A549 (cell line): ENCODE measurements at regions not wholly inside any gene's neighbourhood (a gene's known extent, or its start where the extent isn't known, plus 50 kb on each side); places are given as distances from the start of the nearest gene placed in this dataset.
"Not testable (repeated sequence)": the region's sequence is repeated elsewhere in the genome, so short reads cannot be mapped to it uniquely, and the experiment has no call there.

Experiments used
- ATAC-seq, 2 experiments: fragments of 200-7000 bp in 1 of 2; fragments of >200 bp in 1 of 2; cut with Nextera tagmentation in 1 of 2; cut with Tn5 transposase in 1 of 2; 3 replicates each; pipeline versions ENCODE4 v1.8.0 to v1.9.1; 2018 to 2020; ENCODE audit warnings: mild to moderate bottlenecking in 1 of 2, moderate library complexity in 1 of 2
- CTCF ChIA-PET: fragments of 300-600 bp; sonication (Branson Sonifier 250); formaldehyde crosslinking; extraction: SDS; loops from one replicate; lab custom pipeline; 2021; ENCODE audit warnings: antibody characterized with exemption, inconsistent platforms; lab: Yijun Ruan, JAX
- POLR2A ChIA-PET: fragments of 350-600 bp; formaldehyde crosslinking; extraction: SDS; loops from one replicate; lab custom pipeline; 2021; ENCODE audit warnings: antibody characterized with exemption, inconsistent platforms; lab: Yijun Ruan, JAX
- DNase-seq, 2 experiments: peaks; one replicate each; pipeline versions ENCODE4 v3.0.0 to v3.0.0-alpha.2; 2011 to 2016; ENCODE audit warnings: low read depth in 1 of 2, low spot score in 1 of 2
- FAIRE-seq: peaks from 2 replicates; lab custom pipeline; 2011; peaks lifted over from hg19 to GRCh38; lab: Jason Lieb, UNC
- H3K27ac ChIP-seq, 2 experiments: fragments of >200 bp; sonication (Bioruptor Twin); formaldehyde crosslinking; 3 replicates each; pipeline ENCODE4 v1.5.1; 2016 to 2017
- H3K4me1 ChIP-seq: fragments of >200 bp; sonication (Bioruptor Twin); formaldehyde crosslinking; 3 replicates; pipeline ENCODE4 v1.6.1; 2016
- H3K4me2 ChIP-seq: fragments of >200 bp; sonication (Bioruptor Twin); formaldehyde crosslinking; 3 replicates; pipeline ENCODE4 v1.6.1; 2016
- H3K4me3 ChIP-seq: fragments of >200 bp; sonication (Bioruptor Twin); formaldehyde crosslinking; 3 replicates; pipeline ENCODE4 v1.5.1; 2016
- H3K9me3 ChIP-seq: fragments of >200 bp; sonication (Bioruptor Twin); formaldehyde crosslinking; 3 replicates; pipeline ENCODE4 v1.6.1; 2016
- ATOH8 ChIP-seq: fragments of 250-450 bp; sonication (Bioruptor Pico); IDR thresholded peaks from 2 replicates; pipeline ENCODE4 v1.5.0; 2020; ENCODE audit warnings: low read depth, mild to moderate bottlenecking, moderate library complexity
- CBX8 ChIP-seq: fragments of 200-600 bp; sonication (generic); IDR thresholded peaks from 2 replicates; pipeline ENCODE4 v1.6.1; 2016
- EP300 ChIP-seq, 2 experiments: fragments of >200 bp; sonication (Bioruptor Twin); formaldehyde crosslinking; IDR thresholded peaks; 2 replicates in 1 of 2; 3 replicates in 1 of 2; pipeline ENCODE4 v1.6.1; 2016 to 2017
- FOSB ChIP-seq: fragments of 250-450 bp; sonication (Bioruptor Pico); IDR thresholded peaks from 2 replicates; pipeline ENCODE4 v1.5.0; 2020; ENCODE audit warnings: mild to moderate bottlenecking, moderate library complexity
- FOXS1 ChIP-seq: fragments of 250-450 bp; sonication (Bioruptor Pico); IDR thresholded peaks from 2 replicates; pipeline ENCODE4 v1.5.0; 2020; ENCODE audit warnings: mild to moderate bottlenecking, moderate library complexity
- HEYL ChIP-seq: fragments of 250-450 bp; sonication (Bioruptor Pico); IDR thresholded peaks from 2 replicates; pipeline ENCODE4 v1.8.0; 2021; ENCODE audit warnings: mild to moderate bottlenecking, moderate library complexity
- JUN ChIP-seq, 2 experiments: fragments of >200 bp; sonication (Bioruptor Twin); formaldehyde crosslinking; IDR thresholded peaks; 2 replicates in 1 of 2; 3 replicates in 1 of 2; pipeline ENCODE4 v1.6.1; 2016 to 2017
- KDM5A ChIP-seq: fragments of 200-600 bp; sonication (generic); IDR thresholded peaks from 2 replicates; pipeline ENCODE4 v1.6.1; 2016; ENCODE audit warnings: antibody characterized with exemption, mild to moderate bottlenecking
- NR3C1 ChIP-seq: fragments of >200 bp; sonication (Bioruptor Twin); formaldehyde crosslinking; IDR thresholded peaks from 3 replicates; pipeline ENCODE4 v1.6.1; 2017
- POLR2A ChIP-seq: IDR thresholded peaks from 2 replicates; pipeline ENCODE4 v1.6.1; 2012; ENCODE audit warnings: mild to moderate bottlenecking, low read length
- RAD21 ChIP-seq, 2 experiments: fragments of >200 bp in 1 of 2; sonication (Bioruptor Twin) in 1 of 2; formaldehyde crosslinking in 1 of 2; IDR thresholded peaks in 1 of 2; conservative IDR thresholded peaks in 1 of 2; 2 replicates in 1 of 2; 3 replicates in 1 of 2; pipeline ENCODE4 v1.6.1; 2012 to 2018; ENCODE audit warnings: inconsistent platforms in 1 of 2
- RCOR1 ChIP-seq: fragments of 150-350 bp; IDR thresholded peaks from 2 replicates; pipeline ENCODE4 v1.6.1; 2014; ENCODE audit warnings: antibody characterized with exemption, low read length, low read depth
- REST ChIP-seq: fragments of 200-600 bp; sonication (generic); IDR thresholded peaks from 2 replicates; pipeline ENCODE4 v1.6.1; 2016; ENCODE audit warnings: antibody characterized with exemption, mild to moderate bottlenecking, moderate library complexity
- RFX5 ChIP-seq: fragments of 450-650 bp; IDR thresholded peaks from 2 replicates; pipeline ENCODE4 v1.7.1; 2014; ENCODE audit warnings: antibody characterized with exemption, mild to moderate bottlenecking, moderate library complexity
- RNF2 ChIP-seq: fragments of 200-600 bp; sonication (generic); IDR thresholded peaks from 2 replicates; pipeline ENCODE4 v1.6.1; 2016; ENCODE audit warnings: low read depth, mild to moderate bottlenecking, antibody characterized with exemption, moderate library complexity, borderline replicate concordance
- SMC3 ChIP-seq: fragments of >200 bp; sonication (Bioruptor Twin); formaldehyde crosslinking; IDR thresholded peaks from 3 replicates; pipeline ENCODE4 v1.6.1; 2018; ENCODE audit warnings: inconsistent platforms
- TFCP2L1 ChIP-seq: fragments of 250-450 bp; sonication (Bioruptor Pico); IDR thresholded peaks from 2 replicates; pipeline ENCODE4 v1.5.0; 2021; ENCODE audit warnings: mild to moderate bottlenecking
- USF2 ChIP-seq: fragments of 450-650 bp; IDR thresholded peaks from 2 replicates; pipeline ENCODE4 v1.6.1; 2014; ENCODE audit warnings: antibody characterized with exemption
- ZC3H11A ChIP-seq: fragments of 450-650 bp; IDR thresholded peaks from 2 replicates; pipeline ENCODE4 v1.6.1; 2014; ENCODE audit warnings: antibody characterized with exemption, mild to moderate bottlenecking
- WGBS: methylation state at CpG from one replicate; pipeline ENCODE4 v1.1.6; 2017; ENCODE audit errors: missing lambda C conversion rate; 5-methylcytosine and 5-hydroxymethylcytosine counted together
- TF ChIP-seq, protein P1 (sequence below): fragments of >200 bp; sonication (Bioruptor Twin); formaldehyde crosslinking; IDR thresholded peaks from 3 replicates; pipeline ENCODE4 v1.6.1; 2016
- TF ChIP-seq, protein P2 (sequence below): IDR thresholded peaks from 2 replicates; pipeline ENCODE4 v1.6.1; 2012
- TF ChIP-seq, protein P3 (sequence below): fragments of 250-450 bp; sonication (Bioruptor Pico); IDR thresholded peaks from 2 replicates; pipeline ENCODE4 v1.5.0; 2021; ENCODE audit warnings: mild to moderate bottlenecking, moderate library complexity, borderline replicate concordance

DNA sequence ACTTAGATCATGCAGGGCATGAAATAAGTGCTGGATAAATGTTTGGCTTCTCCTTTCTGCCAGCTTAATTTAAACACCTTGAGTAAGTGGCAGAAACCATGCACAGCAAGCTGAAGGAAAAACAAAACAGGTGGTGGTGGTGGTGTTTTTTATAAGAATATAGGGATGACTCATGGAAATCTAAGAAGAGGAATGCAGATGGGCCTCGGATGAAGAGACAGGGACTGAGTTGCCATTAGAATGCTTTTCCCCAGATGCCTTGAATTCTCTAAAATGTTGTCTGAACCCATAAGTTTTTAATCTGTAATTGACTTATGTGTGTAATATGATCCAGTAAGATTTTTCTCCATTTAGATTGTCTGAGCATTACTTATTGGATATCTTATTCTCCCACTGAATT is 93.1 kb upstream of the ZDHHC17 start:
- Histone ChIP-seq H3K4me3 (no peak overlapping the region), H3K27ac (no peak overlapping the region), H3K4me2 (no peak overlapping the region), H3K4me1 (peaks cover 6% of the 10 kb centered on the region; the same call in 1 of the 3 replicates), H3K9me3 (no peaks in the 10 kb centered on the region)
- ChIA-PET POLR2A (no interaction called here), CTCF (interaction anchor here (1.6 kb wide), 1 partner anchor 11 kb away, joined by 5 read pairs; no protein-coding TSS in a partner anchor)
- no peak for FAIRE-seq
- WGBS, result 8% methylated on average over 1 of the region's 1 CpG
- DNase-seq, result no peak
- TF ChIP-seq, protein P1, sequence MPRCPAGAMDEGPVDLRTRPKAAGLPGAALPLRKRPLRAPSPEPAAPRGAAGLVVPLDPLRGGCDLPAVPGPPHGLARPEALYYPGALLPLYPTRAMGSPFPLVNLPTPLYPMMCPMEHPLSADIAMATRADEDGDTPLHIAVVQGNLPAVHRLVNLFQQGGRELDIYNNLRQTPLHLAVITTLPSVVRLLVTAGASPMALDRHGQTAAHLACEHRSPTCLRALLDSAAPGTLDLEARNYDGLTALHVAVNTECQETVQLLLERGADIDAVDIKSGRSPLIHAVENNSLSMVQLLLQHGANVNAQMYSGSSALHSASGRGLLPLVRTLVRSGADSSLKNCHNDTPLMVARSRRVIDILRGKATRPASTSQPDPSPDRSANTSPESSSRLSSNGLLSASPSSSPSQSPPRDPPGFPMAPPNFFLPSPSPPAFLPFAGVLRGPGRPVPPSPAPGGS, result no peak
- no peak for TF ChIP-seq RFX5
- no peak for TF ChIP-seq KDM5A
- ATAC-seq, result 0 out of 6 replicates have a peak, but pooled peaks of 1 of the 2 experiments have one; percentile 32

DNA sequence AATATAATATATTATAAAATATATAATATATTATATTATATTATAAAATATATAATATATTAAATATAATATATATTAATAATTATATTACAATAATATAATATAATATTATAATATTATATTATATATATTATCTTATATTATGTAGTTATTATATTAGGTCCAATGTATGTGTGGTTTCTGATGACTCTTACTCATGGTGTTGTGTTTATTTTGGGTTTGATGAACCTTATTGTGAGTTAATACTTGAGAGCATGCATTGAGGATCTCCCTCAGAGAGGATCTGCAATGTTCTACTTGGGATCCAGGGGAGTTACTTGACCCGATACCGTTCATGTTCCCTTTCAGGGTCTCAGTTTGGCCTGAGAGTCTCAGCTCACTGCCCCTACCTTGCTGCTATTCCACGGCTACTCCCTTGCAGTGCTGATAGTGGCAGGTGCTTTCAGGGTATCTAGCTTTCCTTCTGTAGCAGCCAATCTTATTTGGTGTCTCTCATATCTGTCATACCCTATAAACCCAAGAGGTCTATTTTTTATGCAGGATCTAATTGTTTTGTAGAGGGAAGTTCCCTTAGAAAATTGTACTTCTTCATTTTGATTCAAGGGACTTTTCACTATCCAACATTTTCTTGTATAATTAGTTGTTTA is 89.1 kb upstream of the ZDHHC17 start:
- 76% methylated on average over 3 of the region's 3 CpGs for WGBS
- ChIA-PET POLR2A (no interaction called here), CTCF (no interaction called here)
- H3K4me3 ChIP-seq, result no peak overlapping the region
- ATAC-seq, result no peak
- no peak overlapping the region for H3K4me2 ChIP-seq
- no peak overlapping the region for H3K27ac ChIP-seq
- no peak for FAIRE-seq
- TF ChIP-seq TFCP2L1 (CRISPR knock-in tag) (no peak), HEYL (CRISPR knock-in tag) (no peak), NR3C1 (no peak), ZC3H11A (no peak)
- TF ChIP-seq, protein P2, sequence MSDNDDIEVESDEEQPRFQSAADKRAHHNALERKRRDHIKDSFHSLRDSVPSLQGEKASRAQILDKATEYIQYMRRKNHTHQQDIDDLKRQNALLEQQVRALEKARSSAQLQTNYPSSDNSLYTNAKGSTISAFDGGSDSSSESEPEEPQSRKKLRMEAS, result no peak
- peaks cover 6% of the 10 kb centered on the region; the same call in 1 of the 3 replicates for H3K4me1 ChIP-seq
- no peak for DNase-seq
- H3K9me3 ChIP-seq, result no peaks in the 10 kb centered on the region

DNA sequence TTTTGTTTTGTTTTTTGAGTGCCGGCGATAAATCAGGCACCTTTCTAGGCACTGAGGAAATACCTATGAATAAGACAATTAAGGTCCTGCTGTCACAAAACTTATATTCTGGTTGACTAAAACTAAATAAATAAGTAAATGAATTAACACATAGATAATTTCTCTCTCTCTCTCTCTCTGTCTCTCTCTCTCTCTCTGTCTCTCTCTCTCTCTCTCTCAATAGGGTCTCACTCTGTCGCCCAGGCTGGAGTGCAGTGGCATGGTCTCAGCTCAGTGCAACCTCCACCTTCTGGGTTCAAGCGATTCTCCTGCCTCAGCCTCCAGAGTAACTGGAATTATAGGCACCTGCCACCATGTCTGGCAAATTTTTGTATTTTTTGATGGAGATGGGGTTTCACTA is 87.7 kb upstream of the ZDHHC17 start:
- H3K4me2 ChIP-seq, H3K4me1 ChIP-seq, POLR2A ChIA-PET, DNase-seq, H3K9me3 ChIP-seq, H3K4me3 ChIP-seq, H3K27ac ChIP-seq, FAIRE-seq, ATAC-seq: not testable (repeated sequence)
- CTCF ChIA-PET, result interaction anchor here (0.7 kb wide), 1 partner anchor 51 kb away, joined by 3 read pairs; no protein-coding TSS in a partner anchor
- 69% methylated on average over 4 of the region's 4 CpGs for WGBS

- Histone ChIP-seq H3K27ac (no peak overlapping the region), H3K4me1 (no peaks in the 10 kb centered on the region), H3K4me2 (no peak overlapping the region), H3K4me3 (no peak overlapping the region), H3K9me3 (no peaks in the 10 kb centered on the region)
- ChIA-PET POLR2A (no interaction called here), CTCF (no interaction called here)
- no peak for ATAC-seq
- FAIRE-seq, result no peak
- WGBS, result 82% methylated on average over 2 of the region's 2 CpGs
- no peak for DNase-seq
- no peak for TF ChIP-seq FOSB (CRISPR knock-in tag)
- no peak for TF ChIP-seq RCOR1
- no peak for TF ChIP-seq REST
- TF ChIP-seq RAD21 (conservative IDR thresholded peaks at IDR 0.05 in 1 of 2, IDR thresholded peaks at IDR 0.05 in 1 of 2), result no peak
- no peak for TF ChIP-seq RNF2
- no peak for TF ChIP-seq POLR2A
- no peak for TF ChIP-seq CBX8
- TF ChIP-seq SMC3, result no peak
- TF ChIP-seq EP300 (IDR thresholded peaks at IDR 0.05), result no peak
- TF ChIP-seq ATOH8 (CRISPR knock-in tag), result no peak
- TF ChIP-seq RFX5, result no peak
- TF ChIP-seq, protein P3, sequence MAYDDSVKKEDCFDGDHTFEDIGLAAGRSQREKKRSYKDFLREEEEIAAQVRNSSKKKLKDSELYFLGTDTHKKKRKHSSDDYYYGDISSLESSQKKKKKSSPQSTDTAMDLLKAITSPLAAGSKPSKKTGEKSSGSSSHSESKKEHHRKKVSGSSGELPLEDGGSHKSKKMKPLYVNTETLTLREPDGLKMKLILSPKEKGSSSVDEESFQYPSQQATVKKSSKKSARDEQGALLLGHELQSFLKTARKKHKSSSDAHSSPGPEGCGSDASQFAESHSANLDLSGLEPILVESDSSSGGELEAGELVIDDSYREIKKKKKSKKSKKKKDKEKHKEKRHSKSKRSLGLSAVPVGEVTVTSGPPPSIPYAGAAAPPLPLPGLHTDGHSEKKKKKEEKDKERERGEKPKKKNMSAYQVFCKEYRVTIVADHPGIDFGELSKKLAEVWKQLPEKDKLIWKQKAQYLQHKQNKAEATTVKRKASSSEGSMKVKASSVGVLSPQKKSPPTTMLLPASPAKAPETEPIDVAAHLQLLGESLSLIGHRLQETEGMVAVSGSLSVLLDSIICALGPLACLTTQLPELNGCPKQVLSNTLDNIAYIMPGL (CRISPR knock-in tag), result no peak
- no peak for TF ChIP-seq FOXS1
- TF ChIP-seq JUN (IDR thresholded peaks at IDR 0.05), result no peak
- no peak for TF ChIP-seq USF2
These were observed 84.9 kb upstream of the ZDHHC17 start for GRCh38 chr12:76678992-76679391.
